ENCODE measurements at regions not wholly inside any gene's neighbourhood (a gene's known extent, or its start where the extent isn't known, plus 50 kb on each side); places are given as distances from the start of the nearest gene placed in this dataset.
"Not testable (repeated sequence)": the region's sequence is repeated elsewhere in the genome, so short reads cannot be mapped to it uniquely, and the experiment has no call there.

- H3K4me2 ChIP-seq (ENCODE audit: low read depth, low read length); H3K9ac ChIP-seq (ENCODE audit: low read length); H3K4me1 ChIP-seq (ENCODE audit: low read length); H3K36me3 ChIP-seq (replicated peaks; ENCODE audit: insufficient read depth, low read length); DNase-seq; H3K9me3 ChIP-seq (replicated peaks; ENCODE audit: insufficient read depth, low read length); H3K4me3 ChIP-seq (ENCODE audit: low read length); H3F3A ChIP-seq (ENCODE audit: insufficient read depth, low read length); H2AFZ ChIP-seq (ENCODE audit: low read length); H3K79me2 ChIP-seq (ENCODE audit: low read length); H3K27me3 ChIP-seq (replicated peaks; ENCODE audit: insufficient read depth, low read length); H3K27ac ChIP-seq (ENCODE audit: low read length); H3K9me2 ChIP-seq (replicated peaks; ENCODE audit: insufficient read depth, low read length); H4K20me1 ChIP-seq (ENCODE audit: insufficient read depth, low read length): not testable (repeated sequence)
Measured at GRCh38 chr2:87525497-87525991, 222.3 kb upstream of the PLGLB2 start.

- H2AFZ ChIP-seq (ENCODE audit: low read length); H3K9me3 ChIP-seq (replicated peaks; ENCODE audit: insufficient read depth, low read length); DNase-seq; H3K27ac ChIP-seq (ENCODE audit: low read length); H3K4me1 ChIP-seq (ENCODE audit: low read length); H3K36me3 ChIP-seq (replicated peaks; ENCODE audit: insufficient read depth, low read length); H3F3A ChIP-seq (ENCODE audit: insufficient read depth, low read length); H3K79me2 ChIP-seq (ENCODE audit: low read length); H3K9me2 ChIP-seq (replicated peaks; ENCODE audit: insufficient read depth, low read length); H3K4me3 ChIP-seq (ENCODE audit: low read length); H3K9ac ChIP-seq (ENCODE audit: low read length); H3K27me3 ChIP-seq (replicated peaks; ENCODE audit: insufficient read depth, low read length); H4K20me1 ChIP-seq (ENCODE audit: insufficient read depth, low read length); H3K4me2 ChIP-seq (ENCODE audit: low read depth, low read length): not testable (repeated sequence)
Measured at GRCh38 chr2:87526258-87526657, 221.6 kb upstream of the PLGLB2 start.

- not testable (repeated sequence) for H3K4me3 ChIP-seq (ENCODE audit: low read length); H3K9ac ChIP-seq (ENCODE audit: low read length); H3K79me2 ChIP-seq (ENCODE audit: low read length); H3K9me3 ChIP-seq (replicated peaks; ENCODE audit: insufficient read depth, low read length); H2AFZ ChIP-seq (ENCODE audit: low read length); H4K20me1 ChIP-seq (ENCODE audit: insufficient read depth, low read length); H3K27ac ChIP-seq (ENCODE audit: low read length); H3K9me2 ChIP-seq (replicated peaks; ENCODE audit: insufficient read depth, low read length); H3K36me3 ChIP-seq (replicated peaks; ENCODE audit: insufficient read depth, low read length); H3K4me2 ChIP-seq (ENCODE audit: low read depth, low read length); H3F3A ChIP-seq (ENCODE audit: insufficient read depth, low read length); DNase-seq; H3K27me3 ChIP-seq (replicated peaks; ENCODE audit: insufficient read depth, low read length); H3K4me1 ChIP-seq (ENCODE audit: low read length)
Measured at GRCh38 chr2:87531968-87532715, 215.7 kb upstream of the PLGLB2 start.

GRCh38 chr2:87533390-87534272, 214.3 kb upstream of the PLGLB2 start:
- H3K36me3 ChIP-seq (replicated peaks; ENCODE audit: insufficient read depth, low read length); H3K4me3 ChIP-seq (ENCODE audit: low read length); H3K79me2 ChIP-seq (ENCODE audit: low read length); H3K9me2 ChIP-seq (replicated peaks; ENCODE audit: insufficient read depth, low read length); H3K27me3 ChIP-seq (replicated peaks; ENCODE audit: insufficient read depth, low read length); H3F3A ChIP-seq (ENCODE audit: insufficient read depth, low read length); DNase-seq; H4K20me1 ChIP-seq (ENCODE audit: insufficient read depth, low read length); H3K4me2 ChIP-seq (ENCODE audit: low read depth, low read length); H2AFZ ChIP-seq (ENCODE audit: low read length); H3K4me1 ChIP-seq (ENCODE audit: low read length); H3K27ac ChIP-seq (ENCODE audit: low read length); H3K9ac ChIP-seq (ENCODE audit: low read length); H3K9me3 ChIP-seq (replicated peaks; ENCODE audit: insufficient read depth, low read length): not testable (repeated sequence)

- not testable (repeated sequence) for H3K27me3 ChIP-seq (replicated peaks; ENCODE audit: insufficient read depth, low read length); H3K27ac ChIP-seq (ENCODE audit: low read length); H3K9me3 ChIP-seq (replicated peaks; ENCODE audit: insufficient read depth, low read length); H2AFZ ChIP-seq (ENCODE audit: low read length); DNase-seq; H3K79me2 ChIP-seq (ENCODE audit: low read length); H3K36me3 ChIP-seq (replicated peaks; ENCODE audit: insufficient read depth, low read length); H3K4me2 ChIP-seq (ENCODE audit: low read depth, low read length); H3K9me2 ChIP-seq (replicated peaks; ENCODE audit: insufficient read depth, low read length); H3F3A ChIP-seq (ENCODE audit: insufficient read depth, low read length); H3K4me1 ChIP-seq (ENCODE audit: low read length); H3K4me3 ChIP-seq (ENCODE audit: low read length); H4K20me1 ChIP-seq (ENCODE audit: insufficient read depth, low read length); H3K9ac ChIP-seq (ENCODE audit: low read length)
Measured at GRCh38 chr2:87534273-87534889, 213.5 kb upstream of the PLGLB2 start.

GRCh38 chr2:87536427-87536826, 211.5 kb upstream of the PLGLB2 start:
- not testable (repeated sequence) for H3K27me3 ChIP-seq (replicated peaks; ENCODE audit: insufficient read depth, low read length); H3K4me1 ChIP-seq (ENCODE audit: low read length); H3K79me2 ChIP-seq (ENCODE audit: low read length); H2AFZ ChIP-seq (ENCODE audit: low read length); H3K4me3 ChIP-seq (ENCODE audit: low read length); H3K9ac ChIP-seq (ENCODE audit: low read length); H3K36me3 ChIP-seq (replicated peaks; ENCODE audit: insufficient read depth, low read length); H3K27ac ChIP-seq (ENCODE audit: low read length); H3K9me3 ChIP-seq (replicated peaks; ENCODE audit: insufficient read depth, low read length); H4K20me1 ChIP-seq (ENCODE audit: insufficient read depth, low read length); H3K9me2 ChIP-seq (replicated peaks; ENCODE audit: insufficient read depth, low read length); H3K4me2 ChIP-seq (ENCODE audit: low read depth, low read length); H3F3A ChIP-seq (ENCODE audit: insufficient read depth, low read length); DNase-seq

- not testable (repeated sequence) for H3K9ac ChIP-seq (ENCODE audit: low read length); H3K4me3 ChIP-seq (ENCODE audit: low read length); H3K4me1 ChIP-seq (ENCODE audit: low read length); H3F3A ChIP-seq (ENCODE audit: insufficient read depth, low read length); H3K27me3 ChIP-seq (replicated peaks; ENCODE audit: insufficient read depth, low read length); H3K9me2 ChIP-seq (replicated peaks; ENCODE audit: insufficient read depth, low read length); DNase-seq; H3K9me3 ChIP-seq (replicated peaks; ENCODE audit: insufficient read depth, low read length); H3K79me2 ChIP-seq (ENCODE audit: low read length); H3K27ac ChIP-seq (ENCODE audit: low read length); H4K20me1 ChIP-seq (ENCODE audit: insufficient read depth, low read length); H3K36me3 ChIP-seq (replicated peaks; ENCODE audit: insufficient read depth, low read length); H3K4me2 ChIP-seq (ENCODE audit: low read depth, low read length); H2AFZ ChIP-seq (ENCODE audit: low read length)
Measured at GRCh38 chr2:87537251-87537671, 210.6 kb upstream of the PLGLB2 start.

Measured in MM.1S (cell line).